Ovary (tissue), 7 donors: ENCODE measurements at regions not wholly inside any gene's neighbourhood (a gene's known extent, or its start where the extent isn't known, plus 50 kb on each side); places are given as distances from the start of the nearest gene placed in this dataset.
"Not testable (repeated sequence)": the region's sequence is repeated elsewhere in the genome, so short reads cannot be mapped to it uniquely, and the experiment has no call there.

Source experiments
- DNase-seq, 5 donors: peaks; one replicate each; pipeline ENCODE4 v3.0.0-alpha.2; 2019 to 2020
- H3K27ac ChIP-seq, 2 donors: fragments of 200-600 bp; one replicate each; pipeline versions ENCODE4 v1.5.1 to v1.8.0; 2019 to 2022
- H3K27me3 ChIP-seq: fragments of 200-600 bp; one replicate; pipeline ENCODE4 v1.8.0; 2022
- H3K36me3 ChIP-seq: fragments of 200-600 bp; sonication (generic); one replicate; pipeline ENCODE4 v1.5.1; 2019
- H3K4me1 ChIP-seq: one replicate; pipeline ENCODE4 v1.8.1; 2013; ENCODE audit warnings: mild to moderate bottlenecking, moderate library complexity; ENCODE audit not compliant: insufficient read depth
- H3K4me3 ChIP-seq: fragments of 200-600 bp; sonication (generic); one replicate; pipeline ENCODE4 v1.5.1; 2017
- H3K9me3 ChIP-seq, 2 donors: fragments of 200-600 bp in 1 of 2; sonication (generic) in 1 of 2; one replicate each; pipeline versions ENCODE4 v1.5.1 to v1.8.1; 2013 to 2019; ENCODE audit warnings: mild to moderate bottlenecking in 1 of 2, moderate library complexity in 1 of 2
- CTCF ChIP-seq, 3 donors: fragments of 450-650 bp in 2 of 3; fragments of 200-600 bp in 1 of 3; IDR thresholded peaks; one replicate each; pipeline versions ENCODE4 v1.5.1 to v1.8.0; 2016 to 2022; ENCODE audit warnings: antibody characterized with exemption in 3 of 3, mild to moderate bottlenecking in 1 of 3
- EP300 ChIP-seq: sonication (generic); formaldehyde crosslinking; IDR thresholded peaks from one replicate; pipeline ENCODE4 v1.6.1; 2017; ENCODE audit warnings: antibody characterized with exemption
- POLR2A ChIP-seq: fragments of 450-650 bp; IDR thresholded peaks from one replicate; pipeline ENCODE4 v1.6.1; 2017; ENCODE audit warnings: antibody characterized with exemption, mild to moderate bottlenecking, moderate library complexity
- WGBS, 3 donors: extraction: QIAGEN DNeasy Blood & Tissue Kit in 1 of 3; methylation state at CpG; one replicate each; pipeline versions ENCODE4 v1.1.5 to v1.1.7; 2013 to 2017; 5-methylcytosine and 5-hydroxymethylcytosine counted together
- intact Hi-C, 4 donors: fragments of 100-400 bp; cut with DNase I; formaldehyde crosslinking; loops; one replicate each; pipeline versions ENCODE4 v1.11.0 to v1.15.1; 2022 to 2023
- donor health status: DM: no; HTN: no; CAD: no; lungs with moderate emphysema.
- donor health status: DM: no; HTN: no; CAD: no.
- donor health status: Bipolar disorder and iron deficiency.
- donor health status: DM: no; HTN: no; CAD: no.
- donor health status: DM: yes; HTN: yes; CAD: no.

- 96 to 98% (median 98%) methylated on average over 1 of the region's 1 CpG for WGBS, 3 donors
- H3K9me3 ChIP-seq = no peaks in the 10 kb centered on the region
- intact Hi-C loops = no loop called here
- no peak for TF ChIP-seq EP300
- no peak for TF ChIP-seq POLR2A
- no peak for TF ChIP-seq CTCF (IDR thresholded peaks at IDR 0.05)
- H3K36me3 ChIP-seq = no peaks in the 10 kb centered on the region
- no peak overlapping the region for H3K4me3 ChIP-seq
- no peaks in the 10 kb centered on the region for H3K27me3 ChIP-seq
- DNase-seq = no peak
- H3K27ac ChIP-seq = no peak overlapping the region
- H3K4me1 ChIP-seq = no peaks in the 10 kb centered on the region
These were observed 1804.9 kb downstream of the EFNA5 start for GRCh38 chr5:105865834-105866233.

GRCh38 chr5:105859350-105859749, 1811.4 kb downstream of the EFNA5 start:
- H3K4me1 ChIP-seq, H3K4me3 ChIP-seq, H3K27ac ChIP-seq, DNase-seq, H3K27me3 ChIP-seq, intact Hi-C loops, H3K9me3 ChIP-seq, H3K36me3 ChIP-seq: not testable (repeated sequence)
- 96 to 98% (median 96%) methylated on average over 12 to 33 of the region's 33 CpGs for WGBS, 3 donors

GRCh38 chr5:105849701-105850100, 1821.0 kb downstream of the EFNA5 start:
- Histone ChIP-seq H3K4me1 (no peaks in the 10 kb centered on the region), H3K9me3 (no peaks in the 10 kb centered on the region), H3K4me3 (no peak overlapping the region), H3K27me3 (no peaks in the 10 kb centered on the region), H3K36me3 (no peaks in the 10 kb centered on the region), H3K27ac (no peak overlapping the region)
- no peak for DNase-seq
- intact Hi-C loops = no loop called here
- WGBS, 3 donors = 50 to 60% (median 59%) methylated on average over 1 of the region's 1 CpG
- TF ChIP-seq CTCF (IDR thresholded peaks at IDR 0.05) (no peak), EP300 (no peak), POLR2A (no peak)

GRCh38 chr5:105840800-105841199, 1829.9 kb downstream of the EFNA5 start:
- intact Hi-C loops = no loop called here
- WGBS, 3 donors = 61 to 67% (median 65%) methylated on average over 3 of the region's 3 CpGs

GRCh38 chr5:105836887-105837286, 1833.8 kb downstream of the EFNA5 start:
- Histone ChIP-seq H3K27ac (no peak overlapping the region), H3K4me3 (no peak overlapping the region), H3K9me3 (no peaks in the 10 kb centered on the region), H3K4me1 (peaks cover 1% of the 10 kb centered on the region), H3K36me3 (no peaks in the 10 kb centered on the region), H3K27me3 (peaks cover 2% of the 10 kb centered on the region)
- no peak for DNase-seq
- intact Hi-C loops = no loop called here
- WGBS, 3 donors = 84 to 92% (median 92%) methylated on average over 1 of the region's 1 CpG
- TF ChIP-seq CTCF (IDR thresholded peaks at IDR 0.05) (no peak), POLR2A (no peak), EP300 (no peak)

More at GRCh38 chr5:105840800-105841199, 1829.9 kb downstream of the EFNA5 start:
- Histone ChIP-seq H3K4me3 (no peak overlapping the region), H3K9me3 (no peaks in the 10 kb centered on the region), H3K27ac (no peak overlapping the region), H3K36me3 (no peaks in the 10 kb centered on the region), H3K4me1 (peaks cover 1% of the 10 kb centered on the region), H3K27me3 (peaks cover 2% of the 10 kb centered on the region)
- TF ChIP-seq CTCF (IDR thresholded peaks at IDR 0.05) (no peak), EP300 (no peak), POLR2A (no peak)
- no peak for DNase-seq
